ENCODE measurements at regions not wholly inside any gene's neighbourhood (a gene's known extent, or its start where the extent isn't known, plus 50 kb on each side); places are given as distances from the start of the nearest gene placed in this dataset.

DNA sequence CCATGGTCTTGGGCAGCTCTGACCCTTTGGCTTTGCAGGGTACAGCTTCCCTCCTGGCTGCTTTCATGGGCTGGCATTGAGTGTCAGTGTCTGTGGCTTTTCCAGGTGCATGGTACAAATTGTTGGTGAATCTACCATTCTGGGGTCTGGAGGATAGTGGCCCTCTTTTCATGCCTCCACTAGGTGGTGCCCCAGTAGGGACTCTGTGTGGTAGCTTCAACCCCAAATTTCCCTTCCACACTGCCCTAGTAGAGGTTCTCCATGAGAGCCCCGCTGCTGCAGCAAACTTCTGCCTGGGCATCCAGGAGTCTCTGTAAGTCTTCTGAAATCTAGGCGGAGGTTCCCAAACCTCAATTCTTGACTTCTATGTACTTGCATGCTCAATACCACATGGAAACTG, 494.5 kb upstream of the LRRC7 start:
- no peak for TF ChIP-seq POLR2A (IDR thresholded peaks at IDR 0.05)
- TF ChIP-seq, protein P1, sequence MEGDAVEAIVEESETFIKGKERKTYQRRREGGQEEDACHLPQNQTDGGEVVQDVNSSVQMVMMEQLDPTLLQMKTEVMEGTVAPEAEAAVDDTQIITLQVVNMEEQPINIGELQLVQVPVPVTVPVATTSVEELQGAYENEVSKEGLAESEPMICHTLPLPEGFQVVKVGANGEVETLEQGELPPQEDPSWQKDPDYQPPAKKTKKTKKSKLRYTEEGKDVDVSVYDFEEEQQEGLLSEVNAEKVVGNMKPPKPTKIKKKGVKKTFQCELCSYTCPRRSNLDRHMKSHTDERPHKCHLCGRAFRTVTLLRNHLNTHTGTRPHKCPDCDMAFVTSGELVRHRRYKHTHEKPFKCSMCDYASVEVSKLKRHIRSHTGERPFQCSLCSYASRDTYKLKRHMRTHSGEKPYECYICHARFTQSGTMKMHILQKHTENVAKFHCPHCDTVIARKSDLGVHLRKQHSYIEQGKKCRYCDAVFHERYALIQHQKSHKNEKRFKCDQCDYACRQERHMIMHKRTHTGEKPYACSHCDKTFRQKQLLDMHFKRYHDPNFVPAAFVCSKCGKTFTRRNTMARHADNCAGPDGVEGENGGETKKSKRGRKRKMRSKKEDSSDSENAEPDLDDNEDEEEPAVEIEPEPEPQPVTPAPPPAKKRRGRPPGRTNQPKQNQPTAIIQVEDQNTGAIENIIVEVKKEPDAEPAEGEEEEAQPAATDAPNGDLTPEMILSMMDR (IDR thresholded peaks at IDR 0.05) = no peak
